SK-MEL-5 (cell line): ENCODE measurements at regions not wholly inside any gene's neighbourhood (a gene's known extent, or its start where the extent isn't known, plus 50 kb on each side); places are given as distances from the start of the nearest gene placed in this dataset.
A peak's percentile ranks its signal among the peaks of the same experiment; 100 is the strongest.

Source experiments
- DNase-seq: peaks from one replicate; pipeline ENCODE4 v3.0.0-alpha.2; 2016; ENCODE audit warnings: low read depth, low spot score
- in situ Hi-C: cut with HindIII; loops from 2 replicates; pipeline ENCODE4 v1.10.0; 2016; ENCODE audit warnings: low sequenced_read_pairs, high pct_unique_total_duplicates, low pct_unique_long_range_greater_than_20kb

GRCh38 chr1:218079820-218080219 lies 205.3 kb upstream of the RRP15 start:
- DNase-seq = no peak
- in situ Hi-C loops = no loop called here

- DNase-seq = no peak
- in situ Hi-C loops = no loop called here
These were observed 204.2 kb upstream of the RRP15 start for GRCh38 chr1:218080863-218081262.

GRCh38 chr1:218081358-218081757 lies 203.7 kb upstream of the RRP15 start:
- in situ Hi-C loops = no loop called here
- no peak for DNase-seq

GRCh38 chr1:218090459-218090858 lies 194.6 kb upstream of the RRP15 start:
- DNase-seq = no peak
- in situ Hi-C loops = no loop called here

GRCh38 chr1:218101409-218101808 lies 183.7 kb upstream of the RRP15 start:
- no peak for DNase-seq
- in situ Hi-C loops = no loop called here

- DNase-seq = no peak
- in situ Hi-C loops = no loop called here
These were observed 177.1 kb upstream of the RRP15 start for GRCh38 chr1:218108034-218108433.

GRCh38 chr1:218112862-218113261 lies 172.2 kb upstream of the RRP15 start:
- in situ Hi-C loops = no loop called here
- no peak for DNase-seq

- in situ Hi-C loops = no loop called here
- no peak for DNase-seq
These were observed 161.1 kb upstream of the RRP15 start for GRCh38 chr1:218123968-218124367.

- in situ Hi-C loops = no loop called here
- no peak for DNase-seq
These were observed 149.7 kb upstream of the RRP15 start for GRCh38 chr1:218135371-218135770.

- in situ Hi-C loops = no loop called here
These were observed 145.3 kb upstream of the RRP15 start for GRCh38 chr1:218139761-218140160.

GRCh38 chr1:218156595-218156994 lies 128.5 kb upstream of the RRP15 start:
- in situ Hi-C loops = no loop called here

More at GRCh38 chr1:218139761-218140160, 145.3 kb upstream of the RRP15 start:
- DNase-seq = no peak

GRCh38 chr1:218163371-218163770 lies 121.7 kb upstream of the RRP15 start:
- in situ Hi-C loops = no loop called here
- DNase-seq = no peak

More at GRCh38 chr1:218156595-218156994, 128.5 kb upstream of the RRP15 start:
- no peak for DNase-seq

- peak; percentile 71 for DNase-seq
- in situ Hi-C loops = no loop called here
These were observed 120.8 kb upstream of the RRP15 start for GRCh38 chr1:218164111-218164929.

- peak; percentile 33 for DNase-seq
- in situ Hi-C loops = no loop called here
These were observed 120.0 kb upstream of the RRP15 start for GRCh38 chr1:218164930-218165700.

GRCh38 chr1:218165701-218166114 lies 119.4 kb upstream of the RRP15 start:
- in situ Hi-C loops = no loop called here
- no peak for DNase-seq

- DNase-seq = no peak
- in situ Hi-C loops = no loop called here
These were observed 118.7 kb upstream of the RRP15 start for GRCh38 chr1:218166268-218166945.

- in situ Hi-C loops = no loop called here
These were observed 113.7 kb upstream of the RRP15 start for GRCh38 chr1:218171302-218171893.

GRCh38 chr1:218182455-218182854 lies 102.6 kb upstream of the RRP15 start:
- peak; percentile 31 for DNase-seq

More at GRCh38 chr1:218171302-218171893, 113.7 kb upstream of the RRP15 start:
- DNase-seq = peak; percentile 62

More at GRCh38 chr1:218182455-218182854, 102.6 kb upstream of the RRP15 start:
- in situ Hi-C loops = no loop called here
